Omental fat pad (tissue), 3 donors: ENCODE measurements at regions not wholly inside any gene's neighbourhood (a gene's known extent, or its start where the extent isn't known, plus 50 kb on each side); places are given as distances from the start of the nearest gene placed in this dataset.

Experiments
- ATAC-seq: fragments of 150-250 bp; one replicate; pipeline ENCODE4 v1.9.1; 2016; ENCODE audit warnings: mild to moderate bottlenecking, moderate library complexity; ENCODE audit not compliant: low FRiP score
- DNase-seq: peaks from one replicate; pipeline ENCODE4 v3.0.0-alpha.2; 2019; ENCODE audit warnings: low spot score
- TF ChIP-seq, protein P1 (sequence below), 3 donors: fragments of 450-650 bp; IDR thresholded peaks; one replicate each; pipeline ENCODE4 v1.5.1; 2016 to 2017; ENCODE audit warnings: antibody characterized with exemption in 3 of 3, mild to moderate bottlenecking in 3 of 3, moderate library complexity in 2 of 3

DNA sequence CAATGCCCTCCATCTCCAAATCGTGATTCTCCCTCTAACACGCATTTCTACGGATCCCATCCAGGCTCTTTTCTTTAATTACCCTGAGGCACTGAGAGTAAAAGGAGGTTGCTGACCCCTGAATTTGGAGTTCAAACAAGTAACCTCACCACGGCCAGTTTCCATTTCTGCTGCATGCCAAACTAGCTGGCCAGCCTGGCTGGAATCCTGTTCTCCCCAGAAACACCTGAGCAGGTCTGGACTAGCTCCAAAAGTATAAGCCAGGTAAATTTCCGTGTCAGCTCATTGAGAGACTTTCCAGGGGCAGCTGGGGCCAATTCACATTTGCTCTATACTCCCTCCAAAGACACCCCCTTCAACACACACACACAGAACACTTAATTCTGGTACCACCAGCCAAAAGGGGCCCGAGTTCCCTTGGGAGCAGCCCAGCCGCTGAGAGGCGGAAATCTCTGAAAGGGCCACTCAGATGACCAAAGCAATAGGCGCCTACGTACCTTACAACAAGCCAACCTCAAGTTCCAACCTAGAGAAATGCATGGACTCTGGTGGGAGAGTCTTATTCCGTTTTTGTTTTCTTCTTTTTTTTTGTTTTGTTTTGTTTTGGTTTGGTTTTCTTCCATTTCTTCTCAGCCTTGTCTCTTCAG lies 131.4 kb downstream of the NDUFA12 start:
- no peak for ATAC-seq
- TF ChIP-seq, protein P1, sequence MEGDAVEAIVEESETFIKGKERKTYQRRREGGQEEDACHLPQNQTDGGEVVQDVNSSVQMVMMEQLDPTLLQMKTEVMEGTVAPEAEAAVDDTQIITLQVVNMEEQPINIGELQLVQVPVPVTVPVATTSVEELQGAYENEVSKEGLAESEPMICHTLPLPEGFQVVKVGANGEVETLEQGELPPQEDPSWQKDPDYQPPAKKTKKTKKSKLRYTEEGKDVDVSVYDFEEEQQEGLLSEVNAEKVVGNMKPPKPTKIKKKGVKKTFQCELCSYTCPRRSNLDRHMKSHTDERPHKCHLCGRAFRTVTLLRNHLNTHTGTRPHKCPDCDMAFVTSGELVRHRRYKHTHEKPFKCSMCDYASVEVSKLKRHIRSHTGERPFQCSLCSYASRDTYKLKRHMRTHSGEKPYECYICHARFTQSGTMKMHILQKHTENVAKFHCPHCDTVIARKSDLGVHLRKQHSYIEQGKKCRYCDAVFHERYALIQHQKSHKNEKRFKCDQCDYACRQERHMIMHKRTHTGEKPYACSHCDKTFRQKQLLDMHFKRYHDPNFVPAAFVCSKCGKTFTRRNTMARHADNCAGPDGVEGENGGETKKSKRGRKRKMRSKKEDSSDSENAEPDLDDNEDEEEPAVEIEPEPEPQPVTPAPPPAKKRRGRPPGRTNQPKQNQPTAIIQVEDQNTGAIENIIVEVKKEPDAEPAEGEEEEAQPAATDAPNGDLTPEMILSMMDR (IDR thresholded peaks at IDR 0.05) = no peak
- no peak for DNase-seq

DNA sequence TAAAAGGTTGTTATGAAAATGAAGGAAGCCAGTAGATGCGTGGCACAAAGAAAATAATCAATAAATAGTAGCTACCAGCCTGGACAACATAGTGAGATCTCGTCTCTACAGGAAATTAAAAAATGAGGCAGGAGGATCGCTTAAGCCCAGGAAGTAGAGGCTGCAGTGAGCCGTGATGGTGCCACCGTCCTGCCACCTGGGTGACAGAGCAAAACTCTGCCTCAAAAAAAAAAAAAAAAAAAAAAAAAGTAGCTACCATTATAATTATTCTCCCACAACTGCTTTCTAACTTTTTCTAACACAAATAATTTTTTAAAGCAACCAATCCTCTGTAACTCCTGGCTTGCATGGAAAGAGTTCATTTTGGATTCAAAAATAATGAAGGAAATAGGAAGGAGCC lies 133.0 kb downstream of the NDUFA12 start:
- no peak for DNase-seq
- TF ChIP-seq, protein P1 (IDR thresholded peaks at IDR 0.05) = no peak
- no peak for ATAC-seq

DNA sequence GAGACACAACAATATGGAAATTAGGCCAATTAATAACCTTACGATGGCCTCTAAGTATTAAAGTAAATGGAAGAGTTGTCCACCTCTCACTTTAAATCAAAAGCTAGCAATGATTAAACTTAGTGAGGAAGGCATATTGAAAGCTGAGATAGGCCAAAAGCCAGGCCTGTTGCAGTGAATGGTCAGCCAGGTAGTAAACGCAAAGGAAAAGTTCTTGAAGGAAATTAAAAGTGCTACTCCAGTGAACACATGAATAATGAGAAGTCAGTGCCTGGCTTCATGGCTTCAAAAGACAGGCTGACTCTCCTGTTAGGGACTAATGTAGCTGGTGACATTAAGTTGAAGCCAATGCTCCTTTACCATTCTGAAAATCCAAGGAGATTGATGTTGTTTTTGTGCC lies 135.3 kb downstream of the NDUFA12 start:
- no peak for ATAC-seq
- DNase-seq = no peak
- TF ChIP-seq, protein P1 (IDR thresholded peaks at IDR 0.05) = no peak

DNA sequence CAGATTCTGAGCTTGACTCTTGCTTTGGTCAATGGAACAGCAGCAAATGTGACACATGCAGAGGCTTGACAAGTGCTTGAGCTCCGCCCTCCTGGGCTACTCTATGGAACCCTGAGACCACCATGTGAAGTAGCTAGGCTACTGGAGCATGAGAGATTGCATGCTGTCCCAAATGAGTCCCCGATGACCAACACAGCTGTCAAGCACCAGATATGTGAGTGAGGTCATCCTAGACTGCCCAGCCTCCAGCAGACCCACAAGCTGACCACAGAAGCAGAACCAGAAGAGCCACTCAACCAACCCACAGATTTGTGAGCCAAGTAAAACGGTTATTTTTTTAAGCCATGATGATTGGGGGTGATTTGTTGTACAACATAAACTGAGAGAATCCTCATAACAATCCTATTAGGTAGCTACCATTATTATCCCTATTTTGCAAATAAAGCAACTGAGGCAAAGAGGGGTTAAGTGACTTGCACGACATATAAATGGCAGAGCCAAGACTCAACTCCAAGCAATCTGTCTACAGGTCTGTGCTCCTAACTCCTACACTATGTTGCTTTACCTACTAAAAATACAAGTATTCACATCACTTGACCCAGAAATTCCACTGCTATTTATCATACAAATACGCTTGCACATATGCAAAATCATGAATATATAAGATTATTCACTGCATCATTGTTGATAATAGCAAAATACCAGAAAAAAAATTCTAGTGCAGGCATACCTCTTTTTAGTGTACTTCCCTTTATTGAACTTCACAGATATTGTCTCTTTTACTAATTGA lies 136.2 kb downstream of the NDUFA12 start:
- no peak for DNase-seq
- no peak for ATAC-seq
- TF ChIP-seq, protein P1 (IDR thresholded peaks at IDR 0.05) = no peak

DNA sequence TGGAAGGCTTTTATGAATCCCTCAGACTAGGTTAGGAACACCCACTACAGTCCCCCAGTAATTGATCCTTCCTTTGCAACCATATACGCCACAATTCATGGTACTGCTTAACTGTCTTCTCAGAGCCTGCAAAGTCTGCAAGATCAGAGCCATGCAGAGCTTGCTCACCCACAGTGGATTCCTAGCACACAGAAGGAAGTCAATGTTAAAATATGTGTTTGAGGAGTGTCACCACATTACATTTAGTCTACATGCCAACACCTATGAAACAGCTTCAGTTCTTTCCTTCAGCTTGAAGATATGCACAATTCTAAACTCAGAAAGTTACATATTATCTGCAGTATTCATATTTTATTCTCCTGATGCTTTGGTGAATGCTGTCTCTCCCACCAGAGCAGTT lies 138.5 kb downstream of the NDUFA12 start:
- DNase-seq = no peak
- TF ChIP-seq, protein P1 (IDR thresholded peaks at IDR 0.05) = no peak
- ATAC-seq = no peak

DNA sequence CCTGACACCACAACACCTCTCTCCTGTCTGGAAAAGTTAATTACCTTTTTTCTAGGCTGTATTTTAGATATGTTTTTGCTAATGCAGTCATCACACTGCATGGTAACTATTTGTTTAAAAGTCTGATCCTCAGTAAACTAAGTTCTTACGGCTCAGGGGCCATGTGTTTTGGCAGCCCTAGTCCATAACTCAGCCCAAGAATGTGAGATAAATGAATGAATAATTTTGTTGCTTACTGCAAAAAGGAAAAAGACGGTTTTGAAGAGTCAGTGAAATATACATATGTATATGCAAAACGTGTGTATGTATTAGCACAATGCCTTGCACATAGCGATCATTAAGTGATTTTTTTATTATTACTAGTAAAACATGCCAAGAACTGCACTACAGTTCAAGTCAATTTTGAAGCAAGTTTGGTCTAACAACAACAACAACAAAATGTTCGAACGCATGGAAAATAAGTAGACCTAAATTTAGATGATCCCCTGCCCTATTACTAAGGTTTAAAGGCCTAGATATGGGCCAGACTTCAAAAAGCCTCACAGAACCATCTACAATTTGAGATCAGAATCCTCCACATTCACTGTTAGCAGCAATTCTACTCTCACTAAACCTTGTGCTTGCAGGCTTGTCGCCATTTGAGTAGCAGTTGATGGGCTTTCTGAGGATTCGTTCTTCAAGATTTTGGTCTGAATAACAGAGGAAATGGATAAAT lies 140.0 kb downstream of the NDUFA12 start:
- no peak for ATAC-seq

More for the DNA sequence above, 140.0 kb downstream of the NDUFA12 start:
- TF ChIP-seq, protein P1 (IDR thresholded peaks at IDR 0.05) = no peak
- DNase-seq = no peak
